ENCODE measurements at regions not wholly inside any gene's neighbourhood (a gene's known extent, or its start where the extent isn't known, plus 50 kb on each side); places are given as distances from the start of the nearest gene placed in this dataset.
"Not testable (repeated sequence)": the region's sequence is repeated elsewhere in the genome, so short reads cannot be mapped to it uniquely, and the experiment has no call there.

DNA sequence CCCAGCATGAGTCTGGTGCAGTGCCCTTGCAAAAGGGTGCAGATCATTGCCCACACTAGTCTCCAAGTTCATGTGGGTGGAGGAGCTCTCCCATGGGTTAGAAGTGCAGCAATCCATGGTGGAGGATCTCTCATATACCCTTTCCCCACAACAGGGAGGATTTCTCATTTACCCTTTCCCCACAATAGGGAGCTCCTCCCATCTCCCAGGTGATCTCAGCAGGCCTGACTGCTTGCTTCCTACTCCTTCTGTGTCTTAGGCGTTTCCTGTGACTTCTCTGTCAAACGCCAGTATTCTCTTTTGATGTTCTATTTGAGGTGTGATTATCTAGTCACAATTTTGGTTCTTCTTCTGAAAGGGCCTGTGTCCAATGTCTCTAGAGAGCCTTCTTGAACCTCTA lies 133.8 kb upstream of the RFX3 start:
- DNase-seq (ENCODE audit: low read depth), result no peak

DNA sequence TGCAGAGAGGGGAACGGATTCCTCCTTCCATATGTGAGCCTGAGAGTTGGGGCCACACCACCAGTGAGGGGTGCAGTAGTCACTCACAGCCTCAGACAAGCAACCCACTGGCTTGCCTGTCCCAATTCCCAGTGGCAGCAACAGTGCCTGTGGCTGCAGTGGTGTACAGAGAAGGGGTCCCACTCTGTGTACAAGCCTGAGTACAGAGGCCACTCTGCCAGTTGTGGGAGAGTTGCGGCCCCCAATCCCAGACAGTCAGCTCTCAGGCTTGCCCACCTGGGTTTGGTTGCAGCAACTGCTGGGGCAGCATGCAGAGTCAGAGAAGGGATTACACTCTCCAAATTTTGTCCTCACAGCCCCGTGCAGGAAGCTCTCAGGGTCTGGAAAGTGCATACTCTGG lies 133.2 kb upstream of the RFX3 start:
- DNase-seq (ENCODE audit: low read depth), result no peak

DNA sequence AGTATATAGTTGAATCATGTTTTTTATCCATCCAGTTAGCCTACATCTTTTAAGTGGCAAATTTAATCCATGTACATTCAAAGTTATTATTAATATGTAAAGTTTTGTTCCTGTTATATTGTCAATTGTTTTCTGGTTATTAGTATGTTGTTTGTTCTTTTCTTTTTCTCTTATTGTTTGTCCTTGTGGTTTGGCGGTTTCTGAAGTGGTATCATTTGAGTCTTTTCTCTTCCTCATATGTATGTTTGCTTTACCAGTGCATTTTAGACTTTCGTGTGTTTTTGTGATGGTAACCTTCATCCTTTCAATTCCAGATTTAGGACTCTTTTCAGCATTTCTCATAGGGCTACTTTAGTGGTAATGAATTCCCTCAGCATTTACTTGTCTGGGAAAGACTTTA lies 130.4 kb upstream of the RFX3 start:
- no peak for DNase-seq (ENCODE audit: low read depth)

DNA sequence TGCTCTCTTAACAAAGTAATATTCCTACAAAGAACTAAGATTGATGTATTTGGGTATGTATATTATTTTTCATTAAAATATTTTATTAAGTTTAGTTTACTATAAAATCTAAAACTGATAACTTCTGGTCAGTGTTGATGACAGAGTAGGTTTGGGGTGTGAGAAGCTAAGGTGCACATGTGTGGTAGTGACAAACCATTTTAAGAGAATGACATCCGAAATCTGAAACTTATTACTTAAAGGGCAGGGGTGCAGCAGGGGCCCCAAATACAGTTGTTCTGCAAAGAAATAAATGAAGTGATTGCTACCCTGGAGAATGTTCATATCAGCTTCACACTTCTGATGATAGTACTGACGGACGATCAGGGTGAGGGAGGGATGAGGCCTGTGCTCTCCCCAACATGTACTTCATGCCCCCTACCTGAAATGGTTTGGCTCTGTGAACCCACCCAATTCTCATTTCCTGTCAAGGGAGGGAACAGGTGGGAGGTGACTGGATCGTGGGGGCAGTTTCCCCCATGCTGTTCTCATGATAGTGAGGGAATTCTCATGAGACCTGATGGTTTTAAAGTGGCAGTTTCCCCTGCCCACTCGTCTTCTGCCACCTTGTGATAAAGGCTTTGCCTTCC lies 125.3 kb upstream of the RFX3 start:
- no peak for DNase-seq (ENCODE audit: low read depth)

DNA sequence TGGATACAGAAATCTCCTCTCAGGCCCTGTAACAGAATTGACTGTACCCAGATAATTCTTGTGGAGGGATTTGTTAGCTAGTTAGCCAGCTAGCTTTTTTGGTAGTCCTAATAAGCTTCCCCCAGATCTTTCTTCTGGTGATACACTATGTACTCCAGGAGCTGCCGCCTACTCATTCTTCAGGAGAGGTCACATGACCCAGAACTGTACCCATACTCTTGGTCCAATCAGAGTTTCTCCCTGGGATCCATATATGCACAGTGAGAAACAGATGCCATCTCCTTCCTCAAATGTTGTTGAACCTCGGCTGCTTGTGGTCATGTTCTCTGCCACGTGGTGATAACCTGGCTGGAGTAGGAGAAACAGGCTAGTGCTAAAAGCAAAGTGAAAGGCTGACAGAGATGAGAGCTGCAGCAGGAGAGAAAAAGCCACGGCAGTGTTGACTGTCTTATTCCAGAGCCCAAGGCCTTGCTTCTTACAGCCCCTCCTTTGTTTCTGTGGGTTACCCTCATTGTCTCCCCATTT lies 123.0 kb upstream of the RFX3 start:
- DNase-seq (ENCODE audit: low read depth), result no peak

DNA sequence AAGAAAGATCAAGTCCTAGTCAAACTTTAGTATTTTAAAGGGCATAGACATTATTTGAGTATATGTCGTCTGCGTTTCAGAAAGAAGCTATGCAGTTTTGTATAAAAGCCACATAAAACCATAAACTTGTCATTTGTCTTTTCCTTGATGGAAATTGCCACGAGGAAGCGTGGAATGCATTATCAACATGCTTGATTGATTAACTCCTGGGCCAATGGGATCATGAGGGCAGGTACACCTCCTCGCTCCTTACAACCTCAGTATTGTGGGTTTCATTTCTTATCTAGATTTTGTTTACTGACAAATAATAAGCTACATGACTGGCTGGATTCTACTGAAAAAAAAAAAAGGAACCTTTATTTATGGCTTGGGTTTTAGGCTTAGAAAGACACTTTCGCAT lies 122.5 kb upstream of the RFX3 start:
- DNase-seq (ENCODE audit: low read depth), result no peak

DNA sequence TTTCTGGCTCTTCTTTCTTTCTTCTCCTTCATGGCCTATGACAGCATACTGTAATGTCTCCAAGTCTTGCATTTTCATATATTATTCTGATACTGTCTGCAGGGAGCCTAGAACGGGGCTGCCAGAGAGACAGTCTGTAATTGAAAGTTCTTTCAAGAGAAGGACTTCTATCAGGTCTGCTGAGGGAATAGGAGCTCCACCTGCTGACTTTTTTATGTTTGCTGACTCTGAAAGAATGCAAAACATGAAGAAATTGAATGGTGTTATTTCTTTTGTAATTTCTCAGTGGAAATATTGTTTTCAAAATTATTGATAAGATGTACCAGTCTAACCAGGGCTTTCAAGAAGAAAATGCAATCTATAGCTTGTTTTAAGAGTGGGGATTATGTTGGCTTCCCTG lies 121.9 kb upstream of the RFX3 start:
- no peak for DNase-seq (ENCODE audit: low read depth)

DNA sequence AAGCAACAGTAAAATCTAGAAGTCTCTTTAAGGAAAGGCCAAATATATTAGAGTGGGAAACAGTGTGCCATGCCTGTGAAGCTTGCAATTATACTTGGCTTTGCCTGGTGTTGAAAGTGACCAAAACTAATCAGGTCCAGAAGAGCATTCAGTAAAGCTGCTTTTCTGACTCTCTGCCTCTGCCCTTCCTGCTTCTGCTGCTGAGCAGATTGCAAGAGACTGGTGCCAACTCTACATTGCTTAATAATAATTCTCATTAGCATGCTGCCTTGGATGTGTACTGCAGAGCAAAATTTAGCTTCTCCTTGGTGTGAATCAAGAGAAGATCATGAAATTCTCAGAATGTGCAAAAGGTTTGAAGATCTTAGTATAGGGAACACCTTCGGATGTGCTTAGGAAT lies 120.4 kb upstream of the RFX3 start:
- DNase-seq (ENCODE audit: low read depth), result no peak

DNA sequence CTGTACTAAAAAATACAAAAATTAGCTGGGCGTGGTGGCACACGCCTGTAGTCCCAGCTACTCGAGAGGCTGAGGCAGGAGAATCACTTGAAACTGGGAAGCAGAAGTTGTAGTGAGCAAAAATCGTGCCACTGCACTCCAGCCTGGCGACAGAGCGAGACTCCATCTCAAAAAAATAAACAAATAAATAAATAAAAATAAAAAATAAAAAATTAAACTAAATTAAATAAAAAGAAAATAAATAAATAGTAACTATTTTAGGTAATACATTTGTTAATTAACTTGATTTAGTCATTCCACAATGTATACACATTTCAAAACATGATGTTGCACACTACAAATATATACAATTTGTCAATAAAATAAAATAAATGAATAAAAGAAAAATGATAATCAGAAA lies 116.3 kb upstream of the RFX3 start:
- DNase-seq (ENCODE audit: low read depth), result not testable (repeated sequence)

DNA sequence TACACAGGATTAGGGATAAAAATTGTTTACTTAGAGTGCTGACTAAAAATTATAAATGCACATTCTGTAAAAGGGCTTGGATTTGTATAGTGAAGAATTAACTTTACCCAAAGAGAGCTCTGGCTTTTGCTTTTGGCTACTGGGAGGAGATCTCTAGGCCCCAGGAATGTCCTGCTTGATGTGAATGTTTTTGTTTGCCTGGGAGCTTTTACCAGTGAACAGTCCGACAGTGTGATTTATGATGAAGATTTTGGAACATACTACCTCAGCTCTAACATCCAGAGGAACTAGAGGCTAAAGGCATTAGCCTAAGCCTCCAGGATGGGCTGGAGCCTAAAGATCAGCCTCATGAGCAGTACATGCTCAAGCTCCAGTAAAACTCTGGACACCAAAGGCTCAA lies 103.7 kb upstream of the RFX3 start:
- DNase-seq (ENCODE audit: low read depth), result no peak

DNA sequence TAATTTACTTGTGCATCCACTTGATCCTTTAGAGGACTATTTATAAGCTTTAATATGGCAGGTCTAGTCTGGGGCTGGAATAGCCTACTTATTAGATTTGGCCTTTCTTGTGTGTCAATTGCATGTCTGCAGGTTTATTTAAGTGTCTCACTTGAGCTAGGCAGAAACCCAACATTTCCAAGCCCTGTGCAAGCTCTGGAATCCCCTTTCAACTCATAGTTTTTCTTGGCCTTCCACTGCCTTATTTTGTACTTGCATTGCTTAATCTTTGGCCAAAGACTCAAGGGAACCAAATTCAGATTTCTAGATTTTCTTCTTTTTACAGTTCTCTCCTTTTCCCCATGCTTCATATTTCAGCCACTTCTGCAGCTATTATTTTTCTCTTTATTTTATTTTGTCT lies 102.4 kb upstream of the RFX3 start:
- no peak for DNase-seq (ENCODE audit: low read depth)

DNA sequence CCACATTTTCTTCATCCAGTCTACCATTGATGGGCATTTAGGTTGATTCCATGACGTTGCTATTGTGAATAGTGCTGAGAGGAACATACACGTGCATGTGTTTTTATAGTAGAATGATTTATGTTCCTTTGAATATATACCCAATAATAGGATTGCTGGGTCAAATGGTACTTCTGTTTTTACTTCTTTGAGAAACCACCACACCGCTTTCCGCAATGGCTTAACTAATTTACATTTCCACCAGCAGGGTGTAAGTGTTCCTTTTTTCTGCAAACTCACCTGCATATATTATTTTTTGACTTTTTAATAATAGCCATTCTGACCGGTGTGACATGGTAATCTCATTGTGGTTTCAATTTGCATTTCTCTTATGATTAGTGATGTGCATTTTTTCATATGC lies 82.2 kb upstream of the RFX3 start:
- DNase-seq (ENCODE audit: low read depth), result no peak

DNA sequence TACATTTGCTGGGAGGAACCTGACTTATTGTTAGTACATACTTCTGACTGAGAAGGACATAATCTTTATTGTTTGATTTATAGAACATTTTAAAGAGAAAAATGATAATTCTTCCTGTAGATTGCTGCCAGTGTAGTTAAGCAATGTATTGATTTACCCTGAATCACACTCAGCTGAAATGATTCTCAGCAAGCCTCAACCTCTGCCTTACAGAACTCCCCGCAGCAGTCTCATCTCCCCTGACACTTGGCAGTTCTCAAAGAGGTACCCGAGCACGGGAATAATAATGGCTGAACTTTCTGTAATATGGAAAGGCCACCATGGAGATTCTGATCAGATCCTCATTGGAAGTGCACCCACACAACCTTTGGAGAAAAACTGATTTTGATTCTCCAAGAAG lies 74.9 kb upstream of the RFX3 start:
- DNase-seq (ENCODE audit: low read depth), result no peak

DNA sequence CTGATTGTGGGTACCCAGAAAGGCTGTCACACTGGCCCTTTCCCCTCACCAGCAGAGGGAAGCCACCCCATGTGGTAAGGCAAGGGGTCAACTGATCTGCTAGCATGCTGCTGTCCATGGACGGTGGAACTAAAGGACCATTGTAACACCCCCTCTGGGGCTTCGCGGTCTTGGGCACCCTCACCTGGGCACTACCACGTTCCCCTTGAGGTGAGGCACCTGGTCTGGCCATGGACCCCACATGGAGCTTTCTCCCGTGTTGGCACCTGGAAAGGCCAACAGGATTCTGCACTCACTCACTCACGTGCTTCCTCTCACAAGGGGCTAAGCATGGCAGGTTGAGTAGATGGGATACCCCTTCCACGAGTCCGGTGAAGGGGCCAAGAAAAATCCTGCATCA lies 72.0 kb upstream of the RFX3 start:
- DNase-seq (ENCODE audit: low read depth), result no peak

DNA sequence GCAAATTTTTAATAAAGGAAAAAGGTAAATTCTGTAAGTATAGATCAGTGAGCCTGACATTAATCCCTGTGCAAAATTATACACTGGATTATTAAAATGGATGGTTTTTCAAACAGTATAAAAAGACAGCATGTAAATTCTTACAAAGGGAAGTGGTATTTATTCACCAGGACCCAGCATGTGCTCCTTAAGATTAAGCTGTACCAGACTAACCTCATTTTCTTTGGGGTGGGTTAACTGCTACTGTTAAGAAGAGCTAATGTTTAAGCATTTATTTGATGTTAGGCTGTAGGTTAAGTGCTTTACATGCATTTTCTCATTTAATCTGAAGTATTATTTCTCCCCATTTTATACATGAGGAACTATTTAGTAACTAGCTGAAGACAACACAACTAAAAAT lies 60.3 kb upstream of the RFX3 start:
- DNase-seq (ENCODE audit: low read depth), result no peak

DNA sequence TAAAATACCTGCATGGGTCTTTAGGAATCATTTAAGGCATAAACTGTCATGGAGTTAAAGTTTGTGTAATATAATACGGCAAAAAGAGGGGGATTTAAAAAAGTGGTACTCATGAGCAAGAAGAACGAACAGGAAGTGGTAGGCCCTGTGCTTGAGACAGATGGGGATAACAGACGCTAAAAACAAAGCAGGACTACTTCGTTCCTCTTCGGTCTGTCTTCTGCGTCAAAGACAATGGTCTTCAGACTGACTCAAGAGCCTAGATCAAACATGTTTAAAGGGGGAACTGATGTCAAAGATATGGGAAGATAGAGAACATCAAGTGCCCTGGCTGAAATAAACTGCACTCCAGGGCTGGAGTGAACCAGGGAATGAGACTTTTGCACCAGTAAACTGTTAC lies 59.8 kb upstream of the RFX3 start:
- no peak for DNase-seq (ENCODE audit: low read depth)

DNA sequence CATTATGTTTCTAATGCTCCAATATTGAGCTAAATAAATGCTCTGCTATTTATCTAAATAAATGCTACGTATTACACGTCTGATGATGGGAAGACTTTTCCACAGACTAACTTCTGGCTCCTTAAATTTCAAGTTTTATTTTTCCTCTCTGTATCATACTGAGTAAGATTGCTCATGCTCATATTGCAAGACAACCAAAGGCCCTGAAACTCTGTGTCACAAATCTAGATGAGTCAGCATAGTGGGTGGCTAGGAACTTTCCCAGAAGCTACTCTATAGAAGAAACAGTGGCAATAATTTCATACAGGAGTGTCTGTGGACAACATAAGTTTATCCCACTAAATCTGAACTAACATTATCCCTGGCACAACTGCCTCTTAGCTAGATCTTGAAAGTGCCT lies 53.0 kb upstream of the RFX3 start:
- no peak for DNase-seq (ENCODE audit: low read depth)

DNA sequence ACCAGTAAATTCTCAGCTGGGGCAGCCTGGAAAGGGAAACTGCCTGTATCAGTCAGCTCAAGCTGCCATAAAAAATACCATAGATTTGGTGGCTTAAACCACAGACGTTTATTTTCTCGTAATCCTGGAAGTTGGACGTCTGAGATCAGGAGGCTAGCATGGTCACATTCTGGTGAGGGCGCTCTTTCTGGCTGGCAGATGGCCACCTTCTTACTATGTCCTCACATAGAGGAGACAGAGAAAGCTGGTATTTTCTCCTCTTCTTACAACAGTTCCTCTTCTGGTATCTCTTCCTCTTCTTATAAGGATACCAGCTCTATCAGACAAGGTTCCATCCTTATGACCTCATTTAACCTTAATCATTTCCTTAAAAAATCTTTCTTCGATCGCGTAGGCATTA lies 50.5 kb upstream of the RFX3 start:
- DNase-seq (ENCODE audit: low read depth), result no peak

DNA sequence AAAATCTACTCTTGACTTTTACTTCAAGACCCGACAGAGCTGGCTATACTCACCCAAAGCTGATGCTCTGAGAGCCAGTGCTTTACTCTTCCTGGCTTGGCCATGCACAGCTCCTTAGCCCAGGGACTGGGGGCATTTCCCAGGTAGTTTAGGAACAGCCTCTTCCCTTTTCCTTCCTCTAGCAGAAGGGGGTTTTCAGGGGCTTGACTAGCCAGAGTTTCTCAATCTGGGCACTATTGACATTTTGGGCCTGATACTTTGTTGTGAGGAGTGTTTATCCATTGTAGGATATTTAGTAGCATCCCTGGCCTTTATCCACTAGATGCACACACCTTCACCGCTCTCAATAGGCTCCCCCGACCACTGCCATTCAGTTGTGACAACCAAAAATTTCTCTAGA lies 50.0 kb upstream of the RFX3 start:
- DNase-seq (ENCODE audit: low read depth), result no peak

All from activated T-cell treated with anti-CD3 and anti-CD28 coated beads for 1 hour (primary cell).